ENCODE measurements at regions not wholly inside any gene's neighbourhood (a gene's known extent, or its start where the extent isn't known, plus 50 kb on each side); places are given as distances from the start of the nearest gene placed in this dataset.
A peak's percentile ranks its signal among the peaks of the same experiment; 100 is the strongest.

DNA sequence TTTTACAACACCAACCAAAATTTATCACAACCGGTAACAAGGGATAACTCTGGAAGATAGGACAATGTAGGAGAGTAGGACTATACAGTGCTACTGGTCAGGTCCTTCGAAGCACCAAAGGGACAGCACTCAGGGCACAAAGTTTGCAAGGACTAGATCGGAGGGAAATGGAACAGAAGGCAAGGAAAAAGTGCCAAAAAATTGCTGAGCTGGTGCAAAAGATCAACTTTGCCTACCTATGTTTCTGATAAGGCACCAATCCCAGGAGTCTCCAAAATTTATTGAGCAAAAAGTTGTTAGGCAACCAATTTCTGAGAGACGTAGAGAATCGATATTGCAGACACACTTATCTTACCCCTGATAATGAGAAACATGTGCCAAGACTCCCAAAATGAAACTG, 160.0 kb upstream of the PLEKHA5 start:
- no peak for DNase-seq (ENCODE audit: low spot score)

DNA sequence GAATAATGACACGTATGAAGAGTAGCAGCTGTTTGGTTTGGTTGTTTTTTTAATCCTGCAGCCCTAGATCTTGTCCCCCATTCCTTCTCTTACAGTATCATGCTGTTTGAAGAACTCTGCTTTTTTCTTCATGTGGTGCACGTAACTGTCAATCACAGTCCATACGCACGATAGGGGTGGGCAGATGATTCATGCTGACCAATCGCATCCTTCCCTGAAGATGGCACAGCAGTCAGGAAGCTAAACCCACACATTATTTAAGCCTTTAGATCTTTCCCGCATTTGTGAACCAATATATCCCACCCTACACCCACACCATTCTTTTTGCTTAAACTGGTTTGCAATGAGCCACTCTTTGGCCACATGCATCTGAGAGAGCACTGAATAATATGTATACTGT, 158.9 kb upstream of the PLEKHA5 start:
- no peak for DNase-seq (ENCODE audit: low spot score)

DNA sequence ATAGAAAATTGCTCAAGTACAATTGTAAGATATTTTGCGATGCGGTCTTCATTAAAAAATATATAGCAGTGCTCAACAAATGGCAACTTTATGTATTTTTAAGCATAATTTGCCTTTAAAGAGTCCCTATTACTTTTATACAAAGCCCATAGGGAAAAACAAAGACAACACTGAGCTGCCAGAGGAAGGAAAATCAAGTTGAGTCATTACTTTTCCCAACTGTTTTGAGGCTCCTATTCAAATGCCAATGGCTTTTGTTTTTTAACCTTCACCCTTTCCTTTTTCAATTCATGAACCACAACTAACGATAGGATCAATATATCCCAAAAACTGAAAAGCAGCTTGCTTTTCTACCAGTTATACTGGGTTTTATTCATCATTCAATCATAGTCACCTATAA, 157.6 kb upstream of the PLEKHA5 start:
- DNase-seq (ENCODE audit: low spot score) = no peak

DNA sequence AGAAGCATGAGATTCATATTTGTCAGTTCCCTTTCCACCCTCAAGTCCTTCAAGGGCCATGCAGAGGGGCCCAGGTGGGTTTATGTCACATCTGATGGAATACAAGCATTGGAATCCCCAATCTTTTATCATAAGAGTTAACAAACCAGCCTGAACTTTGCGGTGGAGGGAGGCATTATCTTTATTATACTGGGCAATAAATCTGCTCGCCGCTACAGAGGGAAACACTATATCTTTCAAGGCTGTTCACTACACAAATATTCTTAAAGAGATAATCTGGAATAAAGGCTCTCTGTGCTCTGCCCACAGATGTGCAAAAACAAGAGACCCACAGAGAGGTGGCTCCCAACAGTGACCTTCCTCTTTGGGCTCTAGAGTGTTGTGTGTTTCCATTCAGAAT, 153.6 kb upstream of the PLEKHA5 start:
- DNase-seq (ENCODE audit: low spot score) = no peak

DNA sequence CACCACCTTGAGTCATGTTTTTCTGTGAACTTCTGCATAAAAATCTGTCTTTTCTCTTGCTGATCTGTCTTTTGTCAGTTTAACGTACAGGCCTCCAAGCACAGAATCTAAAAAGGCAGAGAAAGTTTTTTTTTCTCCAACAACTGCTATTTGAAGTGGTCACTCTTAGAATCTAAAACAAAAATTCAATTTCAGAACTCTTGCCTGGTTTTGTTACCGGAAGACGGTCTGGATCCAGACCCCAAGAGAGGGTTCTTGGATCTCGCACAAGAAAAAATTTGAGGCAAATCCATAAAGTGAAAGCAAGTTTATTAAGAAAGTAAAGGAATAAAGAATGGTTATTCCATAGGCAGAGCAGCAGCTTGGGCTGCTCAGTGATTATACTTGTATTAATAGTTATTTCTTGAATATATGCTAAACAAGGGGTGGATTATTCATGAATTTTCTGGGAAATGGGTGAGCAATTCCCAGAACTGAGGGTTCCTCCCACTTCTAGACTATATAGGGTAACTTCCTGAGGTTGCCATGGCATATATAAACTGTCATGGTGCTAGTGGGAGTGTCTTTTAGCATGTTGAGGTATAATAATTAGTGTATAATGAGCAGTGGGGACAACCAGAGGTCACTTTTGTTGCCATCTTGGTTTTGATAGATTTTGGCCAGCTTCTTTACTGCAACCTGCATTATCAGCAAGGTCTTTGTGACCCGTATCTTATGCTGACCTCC, 150.0 kb upstream of the PLEKHA5 start:
- no peak for DNase-seq (ENCODE audit: low spot score)

DNA sequence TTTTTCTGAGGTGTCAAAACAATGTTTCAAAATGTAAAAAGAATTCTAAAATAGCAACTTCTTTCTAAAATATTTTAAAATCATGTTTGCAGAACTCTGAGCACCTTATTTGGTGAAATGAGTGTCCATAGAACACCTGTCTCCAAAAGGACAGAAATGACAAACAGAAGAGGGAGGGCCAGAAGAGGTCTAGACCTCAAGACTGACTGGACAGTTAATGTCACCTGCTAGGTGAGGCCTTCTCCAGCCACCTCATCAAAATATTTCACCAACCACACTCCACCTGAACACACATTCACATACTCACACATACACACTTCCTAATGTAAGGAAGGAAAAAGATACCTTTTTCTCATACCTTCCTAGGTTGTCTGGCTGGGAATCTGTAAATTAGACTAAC, 147.8 kb upstream of the PLEKHA5 start:
- no peak for DNase-seq (ENCODE audit: low spot score)

DNA sequence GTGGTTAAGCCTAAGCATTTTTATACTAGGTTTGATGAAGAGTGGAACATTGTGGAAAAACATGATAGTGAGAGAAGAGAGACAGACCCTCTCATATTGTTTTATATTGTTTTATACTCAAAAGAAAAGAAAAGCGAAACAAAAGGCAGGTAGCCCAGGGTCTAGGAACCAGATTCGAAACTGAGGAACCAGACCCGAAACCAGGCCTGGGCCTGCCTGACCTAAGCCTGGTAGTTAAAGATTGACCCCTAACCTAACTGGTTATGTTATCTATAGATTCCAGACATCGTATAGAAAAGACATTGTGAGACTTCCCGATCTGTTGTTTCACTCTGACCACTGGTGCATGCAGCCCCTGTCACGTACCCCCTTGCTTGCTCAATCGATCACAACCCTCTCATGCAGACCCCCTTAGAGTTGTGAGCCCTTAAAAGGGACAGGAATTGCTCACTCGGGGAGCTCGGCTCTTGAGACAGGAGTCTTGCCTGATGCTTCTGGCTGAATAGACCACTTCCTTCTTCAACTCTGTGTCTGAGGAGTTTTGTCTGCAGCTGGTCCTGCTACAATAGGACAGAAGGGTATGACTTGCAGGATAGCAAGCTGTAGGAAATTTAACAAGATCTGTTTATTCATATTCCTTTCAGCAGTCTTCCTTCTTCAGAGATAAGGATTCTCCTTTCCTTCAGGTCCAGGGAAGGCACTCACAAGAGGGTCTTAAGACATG, 147.1 kb upstream of the PLEKHA5 start:
- DNase-seq (ENCODE audit: low spot score) = no peak

DNA sequence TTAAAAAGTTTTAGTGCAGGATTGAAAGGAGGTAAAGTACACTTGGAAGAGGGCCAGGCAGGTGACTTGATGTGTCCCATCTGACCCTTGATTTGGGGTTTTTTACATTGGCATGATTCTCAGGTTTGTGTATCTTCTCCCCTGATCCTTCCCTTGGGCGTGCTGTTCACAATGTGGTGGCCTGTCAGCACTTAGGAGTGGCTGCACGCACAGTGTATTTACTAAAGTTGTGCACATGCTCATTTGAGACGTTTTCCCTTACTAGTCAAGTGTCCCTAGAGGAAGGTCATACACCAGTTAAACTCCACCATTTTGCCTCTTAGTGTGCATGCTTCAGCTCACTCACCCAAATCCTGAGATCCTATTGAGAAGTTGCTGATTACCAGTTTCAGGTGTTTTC, 145.7 kb upstream of the PLEKHA5 start:
- DNase-seq (ENCODE audit: low spot score) = no peak

DNA sequence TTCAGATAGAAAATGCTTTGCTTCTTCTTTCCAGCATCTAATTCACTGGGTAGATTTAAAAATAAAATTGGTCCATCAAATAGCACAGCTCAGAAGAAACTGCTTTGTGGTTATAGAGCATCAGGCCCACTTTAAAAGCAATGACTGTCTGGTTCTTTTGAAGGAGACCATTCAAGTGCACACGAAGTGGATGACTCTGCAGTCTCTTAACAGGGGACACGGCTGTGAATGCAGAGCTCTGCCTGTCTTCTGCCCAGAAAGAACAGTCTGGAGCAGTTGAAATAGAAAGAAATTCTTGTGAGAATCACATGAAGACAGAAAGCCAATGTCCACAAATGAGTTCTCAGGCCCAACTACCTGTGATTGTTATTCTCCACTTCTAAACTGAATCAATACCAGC, 138.7 kb upstream of the PLEKHA5 start:
- no peak for DNase-seq (ENCODE audit: low spot score)

DNA sequence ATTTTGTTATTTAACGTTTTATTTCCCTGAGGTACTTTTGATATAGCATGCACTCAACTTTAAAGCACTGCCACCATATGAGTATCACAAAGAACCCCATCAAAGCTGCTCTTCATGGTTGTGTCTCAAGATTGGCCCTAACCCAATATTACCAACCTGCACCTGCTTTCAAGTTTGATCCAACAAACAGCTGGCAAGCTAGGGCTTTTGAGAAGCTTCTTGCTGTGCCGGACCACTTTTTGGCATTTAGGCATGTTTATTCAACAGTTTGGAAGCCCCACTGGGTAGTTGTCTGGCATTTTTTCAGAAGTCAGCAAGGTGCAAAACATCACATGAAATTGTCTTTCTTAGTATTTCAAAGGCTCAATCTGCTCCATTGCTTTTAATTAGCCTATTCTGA, 137.2 kb upstream of the PLEKHA5 start:
- no peak for DNase-seq (ENCODE audit: low spot score)

DNA sequence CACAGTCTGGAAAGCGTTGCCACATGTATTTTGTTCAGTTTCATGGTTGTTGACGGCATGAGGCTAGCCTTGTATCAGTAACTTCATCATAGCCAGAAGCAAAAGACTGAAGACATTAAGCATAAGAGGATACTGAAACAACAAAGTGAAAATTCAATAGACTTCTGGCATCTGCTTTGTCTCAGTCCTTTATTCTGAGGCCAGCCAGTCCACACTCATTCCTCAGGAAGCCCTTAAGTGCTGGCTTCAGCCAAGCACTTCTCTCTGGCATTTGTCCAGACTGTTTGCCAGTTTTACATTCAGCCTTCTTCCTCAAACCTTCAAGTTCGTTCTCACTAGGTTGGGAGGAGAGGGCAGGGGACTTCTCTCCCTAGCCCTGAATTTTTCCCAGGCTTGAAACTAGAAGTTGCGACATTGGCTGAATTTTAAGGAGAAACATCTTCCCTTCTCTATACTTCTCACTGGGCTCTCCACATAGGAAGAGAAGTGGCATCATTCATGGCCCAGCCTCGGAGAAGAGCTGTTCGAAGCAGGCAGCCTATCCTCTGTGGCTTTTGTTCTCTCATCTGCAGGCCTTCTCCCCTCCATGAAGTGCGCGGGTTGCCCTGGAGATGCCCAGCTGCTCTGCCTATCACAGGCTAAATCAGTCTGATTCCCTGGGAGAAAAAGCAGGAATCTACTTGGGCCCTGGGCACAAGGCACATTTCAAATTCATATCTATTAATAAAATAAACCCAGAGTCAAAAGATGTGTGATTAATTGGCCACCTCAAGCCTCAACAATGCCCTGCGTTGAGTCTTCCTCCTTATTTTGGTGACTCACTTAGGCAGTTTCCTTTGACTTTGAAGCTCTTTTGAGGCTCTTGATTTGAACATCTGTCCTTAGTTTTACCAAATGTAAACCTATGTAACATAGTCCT, 130.9 kb upstream of the PLEKHA5 start:
- DNase-seq (ENCODE audit: low spot score) = peak; percentile 84

DNA sequence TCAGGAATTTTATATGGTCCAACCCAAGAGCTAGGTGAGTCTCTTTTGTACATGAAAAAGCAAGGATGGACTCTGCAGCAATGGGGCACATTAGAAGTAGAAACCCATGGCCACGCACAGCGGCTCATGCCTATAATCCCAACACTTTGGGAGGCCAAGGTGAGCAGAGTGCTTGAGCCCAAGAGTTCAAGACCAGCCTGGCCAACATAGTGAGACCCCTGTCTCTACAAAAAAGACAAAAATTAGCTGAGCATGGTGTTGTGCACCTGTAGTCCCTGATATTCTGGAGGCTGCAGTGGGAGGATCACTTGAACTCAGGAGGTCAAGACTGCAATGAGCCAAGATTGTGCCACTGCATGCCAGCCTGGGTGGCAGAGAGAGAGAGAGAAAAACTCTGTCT, 128.7 kb upstream of the PLEKHA5 start:
- no peak for DNase-seq (ENCODE audit: low spot score)

DNA sequence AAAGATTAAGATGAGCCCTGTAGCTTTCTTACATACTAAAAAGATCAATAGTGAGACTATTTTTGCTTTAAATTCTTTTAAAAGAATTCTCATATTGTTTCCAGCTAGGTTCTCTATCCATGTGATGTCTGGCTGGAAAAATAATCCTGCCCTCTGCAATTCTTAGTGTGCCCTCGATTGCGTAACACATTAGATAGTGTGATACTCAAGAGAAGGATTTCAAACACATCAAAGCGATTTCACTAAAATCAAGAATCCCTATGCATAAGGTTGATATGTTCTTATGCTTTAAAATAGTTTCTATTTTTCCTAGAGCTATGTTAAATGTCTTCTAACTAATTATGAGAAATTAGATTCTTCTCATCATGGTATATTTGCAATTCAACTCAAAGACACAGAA, 127.3 kb upstream of the PLEKHA5 start:
- DNase-seq (ENCODE audit: low spot score) = no peak

DNA sequence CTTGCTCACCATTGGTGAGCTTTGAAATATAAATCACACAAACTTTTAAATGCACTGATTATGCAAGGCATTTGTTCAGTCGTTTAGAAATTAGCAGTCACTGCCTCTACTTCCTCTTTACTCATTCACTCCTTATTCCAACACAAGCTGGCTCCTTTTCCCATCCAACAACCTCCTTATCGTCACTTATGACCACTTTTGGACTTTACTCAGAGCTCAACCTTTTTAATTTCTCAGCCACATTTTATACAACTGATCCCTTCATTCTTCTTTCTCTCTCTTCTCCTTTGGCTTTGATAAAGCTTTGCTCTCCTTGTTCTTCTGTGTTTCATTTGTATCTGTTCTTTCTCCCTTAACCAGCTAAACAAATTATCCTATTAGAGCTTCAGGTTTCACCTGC, 126.4 kb upstream of the PLEKHA5 start:
- DNase-seq (ENCODE audit: low spot score) = peak; percentile 34

DNA sequence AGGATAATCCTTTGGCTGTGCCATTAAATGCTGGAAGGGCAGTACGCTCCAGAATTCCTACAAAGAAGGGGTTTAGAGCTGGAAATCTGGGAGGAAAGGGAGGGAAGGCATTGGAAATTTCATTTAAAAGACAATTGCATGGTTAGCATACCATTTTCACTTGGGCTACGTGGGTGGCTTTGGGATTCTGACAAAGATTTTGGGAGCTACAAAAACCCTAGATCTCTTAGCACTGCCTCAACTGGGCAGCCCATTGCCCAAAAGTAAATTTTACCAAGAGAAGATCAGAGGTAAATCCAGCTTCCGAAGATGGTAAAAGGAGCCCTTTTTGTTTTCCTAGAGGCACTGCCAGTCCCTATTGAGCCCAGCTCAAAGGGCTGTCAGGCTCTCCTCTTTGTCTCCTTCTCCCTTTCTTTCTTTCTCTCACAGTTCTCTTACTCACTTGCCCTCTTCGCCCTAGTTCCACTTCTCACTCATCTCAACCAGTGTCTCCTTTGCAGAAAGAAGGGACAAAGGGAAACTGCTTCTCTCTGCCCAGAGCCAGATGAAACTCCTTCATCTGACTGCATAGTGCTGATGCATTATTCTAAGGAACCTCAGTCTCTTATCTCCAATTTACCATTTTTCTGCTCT, 125.4 kb upstream of the PLEKHA5 start:
- no peak for DNase-seq (ENCODE audit: low spot score)

DNA sequence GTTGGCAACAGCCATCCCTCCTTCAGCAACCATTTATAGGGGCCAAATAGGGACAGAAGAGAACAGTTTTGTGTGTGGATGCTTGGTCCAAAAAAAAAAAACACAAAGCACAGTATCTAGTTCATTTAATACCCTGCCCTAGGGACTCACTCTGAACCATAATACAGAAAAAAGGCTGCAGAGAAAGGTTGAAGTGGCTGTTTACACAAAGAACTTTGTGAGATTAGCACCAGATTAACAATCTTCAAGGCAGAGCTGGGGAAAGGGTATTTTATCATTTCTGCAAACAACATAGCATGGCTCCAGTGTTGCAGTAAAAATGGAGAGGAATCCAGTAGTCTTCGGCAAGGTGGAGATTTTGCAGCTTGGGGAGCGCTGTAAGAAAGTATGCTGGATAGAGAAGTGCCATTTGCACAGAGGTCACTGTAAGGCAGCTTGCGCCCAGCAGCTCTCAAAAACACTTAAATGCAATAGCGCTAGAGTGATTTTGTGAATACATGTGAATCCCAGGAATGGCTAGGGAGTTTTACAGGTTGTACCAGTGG, 124.2 kb upstream of the PLEKHA5 start:
- DNase-seq (ENCODE audit: low spot score) = no peak

DNA sequence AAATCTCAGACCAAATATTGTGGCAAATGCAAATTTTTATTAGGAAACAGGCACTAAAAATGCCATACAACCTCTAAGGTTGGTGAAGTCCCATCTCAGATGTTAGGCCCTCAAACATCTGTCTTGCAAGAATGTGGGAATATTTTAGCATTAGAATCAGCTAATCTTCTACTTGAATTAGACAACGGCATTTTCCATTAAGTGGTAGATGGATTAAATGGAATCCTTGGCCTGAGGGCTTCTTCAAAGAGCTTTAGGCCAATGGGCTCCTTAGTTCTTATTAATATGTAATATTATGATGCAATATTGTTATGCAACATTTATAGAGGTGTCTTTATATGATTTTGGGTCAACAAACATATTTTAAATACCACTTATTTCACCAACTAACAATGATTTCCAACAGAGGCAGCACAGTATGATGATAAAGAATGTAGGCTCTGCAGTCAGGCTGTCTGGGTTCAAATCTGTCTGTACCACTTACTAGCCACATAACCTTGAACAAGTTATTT, 122.9 kb upstream of the PLEKHA5 start:
- no peak for DNase-seq (ENCODE audit: low spot score)

DNA sequence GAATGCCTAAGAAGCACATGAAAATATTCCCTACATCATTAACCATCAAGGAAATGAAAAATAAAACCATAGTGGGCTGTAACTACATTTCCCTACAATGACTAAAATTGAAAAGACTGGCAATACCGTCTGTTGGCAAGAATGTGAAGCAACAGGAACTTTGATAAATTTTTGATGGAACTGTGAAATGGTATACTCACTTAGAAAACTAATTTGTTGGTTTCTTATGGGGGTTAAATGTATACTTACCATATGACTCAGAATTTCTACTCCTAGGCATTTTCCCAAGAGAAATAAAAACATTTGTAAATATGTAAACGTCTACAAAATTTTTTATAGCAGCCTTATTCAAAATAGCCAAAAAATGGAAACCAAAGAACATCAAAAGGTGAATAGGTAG, 121.4 kb upstream of the PLEKHA5 start:
- DNase-seq (ENCODE audit: low spot score) = no peak

DNA sequence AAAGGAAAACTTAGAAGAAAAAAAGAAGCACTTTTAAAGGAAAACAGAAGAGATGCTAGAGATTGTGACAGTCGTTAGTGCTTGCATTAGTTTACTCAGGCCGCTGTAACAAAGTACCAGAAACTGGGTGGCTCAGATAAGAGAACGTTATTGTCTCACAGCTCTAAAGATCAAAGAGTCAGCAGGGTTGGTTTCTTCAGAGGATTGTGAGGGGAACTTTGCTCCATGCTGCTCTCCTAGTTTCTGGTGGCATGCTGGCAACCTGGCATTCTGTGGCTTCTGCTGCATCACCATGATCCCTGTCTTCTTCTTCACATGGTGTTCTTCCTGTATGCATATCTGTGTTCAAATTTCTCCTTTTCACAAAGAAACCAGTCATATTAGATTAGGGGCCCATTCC, 119.4 kb upstream of the PLEKHA5 start:
- no peak for DNase-seq (ENCODE audit: low spot score)

DNA sequence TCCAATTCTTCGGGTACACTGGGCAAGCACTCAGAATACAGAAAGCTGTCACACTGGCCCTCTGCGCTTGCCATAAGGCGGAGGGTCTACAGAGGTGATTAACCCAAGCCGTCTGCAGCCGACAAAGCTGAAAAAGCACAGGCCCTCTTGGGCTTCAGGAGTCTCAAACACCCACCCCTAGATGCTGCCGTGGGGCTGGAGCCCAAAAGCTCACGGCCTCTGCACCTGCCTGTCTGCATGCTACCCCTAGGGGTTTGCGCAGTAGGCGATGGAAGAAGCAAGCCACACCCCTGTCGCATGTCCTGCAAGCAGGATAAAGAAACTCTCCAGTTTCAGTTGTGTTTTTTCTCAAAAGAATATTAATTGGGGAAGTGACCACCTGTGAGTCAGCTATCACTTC, 118.8 kb upstream of the PLEKHA5 start:
- no peak for DNase-seq (ENCODE audit: low spot score)

DNA sequence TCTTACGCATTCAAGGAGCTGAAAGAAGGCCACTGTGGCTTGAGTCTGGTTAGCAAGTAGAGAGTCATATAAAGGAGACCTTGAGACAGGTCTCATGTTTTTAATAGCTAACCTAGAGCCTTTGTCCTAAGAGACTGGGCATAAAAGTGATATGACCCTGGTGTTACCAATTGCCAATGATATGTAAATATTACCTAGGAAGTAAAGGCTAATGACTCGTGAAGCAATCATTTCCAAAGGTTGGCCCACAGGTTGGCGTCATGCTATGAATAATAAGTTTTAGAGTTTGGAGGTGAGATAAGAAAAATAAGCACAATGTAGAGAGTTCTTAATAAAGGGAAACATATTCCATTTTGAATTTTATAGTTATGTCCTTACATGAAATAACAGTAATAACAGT, 116.6 kb upstream of the PLEKHA5 start:
- DNase-seq (ENCODE audit: low spot score) = peak; percentile 79

DNA sequence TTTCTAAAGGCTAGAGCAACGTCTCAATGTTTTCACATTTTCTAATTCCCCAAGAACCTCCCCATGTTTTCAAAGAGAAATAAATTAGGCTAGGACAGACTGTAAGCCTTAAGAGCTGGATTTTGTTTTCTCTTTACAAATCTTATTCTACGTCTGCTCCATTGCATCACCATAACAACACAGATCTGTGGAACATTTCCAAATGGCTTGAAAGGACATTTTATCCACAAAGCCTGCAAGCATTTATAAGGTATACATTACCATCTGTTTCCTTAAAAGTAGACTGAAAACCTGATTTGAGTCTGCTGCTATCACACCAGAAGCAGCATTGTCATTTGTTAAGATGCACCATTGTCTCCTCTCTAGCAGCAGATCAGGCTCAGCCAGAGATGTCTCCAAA, 115.3 kb upstream of the PLEKHA5 start:
- DNase-seq (ENCODE audit: low spot score) = no peak

All from kidney tubule cell (primary cell).